GM23338 (cell line): ENCODE measurements at regions not wholly inside any gene's neighbourhood (a gene's known extent, or its start where the extent isn't known, plus 50 kb on each side); places are given as distances from the start of the nearest gene placed in this dataset.

Experiments used
- ATAC-seq: fragments of 200-7000 bp; cut with Tn5 transposase; 3 replicates; pipeline ENCODE4 v1.9.1; 2020
- DNase-seq: peaks from one replicate; pipeline ENCODE4 v3.0.0-alpha.2; 2015; ENCODE audit warnings: low spot score
- H2AFZ ChIP-seq: fragments of 200-600 bp; sonication (generic); 2 replicates; pipeline ENCODE4 v1.8.0; 2016; ENCODE audit warnings: antibody characterized with exemption, mild to moderate bottlenecking, moderate library complexity
- H3F3A ChIP-seq: fragments of 200-600 bp; sonication (generic); replicated peaks from 2 replicates; pipeline ENCODE4 v1.8.0; 2017; ENCODE audit warnings: antibody characterized with exemption, mixed run types, low read depth
- H3K27ac ChIP-seq: fragments of 200-600 bp; sonication (generic); 2 replicates; pipeline ENCODE4 v1.6.1; 2016; ENCODE audit warnings: low read depth
- H3K27me3 ChIP-seq: fragments of 200-600 bp; sonication (generic); 2 replicates; pipeline ENCODE4 v1.8.0; 2016; ENCODE audit warnings: mild to moderate bottlenecking, mixed run types, moderate library complexity; ENCODE audit not compliant: insufficient read depth
- H3K36me3 ChIP-seq: fragments of 200-600 bp; sonication (generic); 2 replicates; pipeline ENCODE4 v1.8.0; 2016; ENCODE audit warnings: mild to moderate bottlenecking; ENCODE audit not compliant: insufficient read depth
- H3K4me1 ChIP-seq: fragments of 200-600 bp; sonication (generic); 2 replicates; pipeline ENCODE4 v1.8.0; 2016; ENCODE audit warnings: mild to moderate bottlenecking, moderate library complexity; ENCODE audit not compliant: insufficient read depth
- H3K4me2 ChIP-seq: fragments of 200-600 bp; sonication (generic); 2 replicates; pipeline ENCODE4 v1.7.1; 2017; ENCODE audit warnings: mixed run types
- H3K4me3 ChIP-seq: fragments of 200-600 bp; sonication (generic); 2 replicates; pipeline ENCODE4 v1.6.1; 2016; ENCODE audit warnings: mixed run types
- H3K79me2 ChIP-seq: fragments of 200-600 bp; sonication (generic); replicated peaks from 2 replicates; pipeline ENCODE4 v1.8.0; 2017; ENCODE audit warnings: mild to moderate bottlenecking; ENCODE audit not compliant: insufficient read depth
- H3K9me2 ChIP-seq: fragments of 200-600 bp; sonication (generic); 2 replicates; pipeline ENCODE4 v1.8.0; 2017; ENCODE audit not compliant: insufficient read depth
- H4K20me1 ChIP-seq: fragments of 200-600 bp; sonication (generic); replicated peaks from 2 replicates; pipeline ENCODE4 v1.8.0; 2017; ENCODE audit warnings: mild to moderate bottlenecking; ENCODE audit not compliant: insufficient read depth
- H3K27ac Mint-ChIP-seq: 2 replicates; pipeline ENCODE4 v1.8.0; 2020; ENCODE audit warnings: inconsistent platforms, mild to moderate bottlenecking, moderate library complexity, mixed read lengths
- H3K27me3 Mint-ChIP-seq: 3 replicates; pipeline ENCODE4 v1.8.0; 2022; ENCODE audit warnings: low read depth, mild to moderate bottlenecking, moderate library complexity, mixed read lengths, inconsistent platforms; ENCODE audit not compliant: insufficient read depth, poor library complexity
- H3K36me3 Mint-ChIP-seq: 3 replicates; pipeline ENCODE4 v1.8.0; 2021; ENCODE audit warnings: low read depth, mild to moderate bottlenecking, inconsistent platforms, moderate library complexity, mixed read lengths
- H3K4me1 Mint-ChIP-seq: 3 replicates; pipeline ENCODE4 v1.8.0; 2020; ENCODE audit warnings: mild to moderate bottlenecking, inconsistent platforms, mixed read lengths
- H3K4me3 Mint-ChIP-seq: 3 replicates; pipeline ENCODE4 v1.8.0; 2021; ENCODE audit warnings: moderate library complexity, mild to moderate bottlenecking, inconsistent platforms, mixed read lengths
- H3K9me3 Mint-ChIP-seq: 3 replicates; pipeline ENCODE4 v1.8.0; 2020; ENCODE audit warnings: moderate library complexity, mild to moderate bottlenecking, inconsistent platforms, mixed read lengths
- CREB1 ChIP-seq: fragments of 250-450 bp; sonication (Bioruptor Pico); IDR thresholded peaks from 2 replicates; pipeline ENCODE4 v1.5.0; 2020; ENCODE audit warnings: low read depth, mild to moderate bottlenecking, moderate library complexity
- CTCF ChIP-seq, 2 experiments: fragments of 200-600 bp in 1 of 2; sonication (generic) in 1 of 2; conservative IDR thresholded peaks; 2 replicates each; pipeline versions ENCODE4 v1.5.1 to v1.6.1; 2016 to 2017; ENCODE audit warnings: antibody characterized with exemption in 2 of 2, low read depth in 2 of 2, mild to moderate bottlenecking in 2 of 2, moderate library complexity in 1 of 2
- EZH2phosphoT487 ChIP-seq: fragments of 200-600 bp; sonication (generic); IDR thresholded peaks from one replicate; pipeline ENCODE4 v1.8.1; 2018; ENCODE audit warnings: antibody characterized with exemption; ENCODE audit not compliant: unreplicated experiment
- JUNB ChIP-seq: IDR thresholded peaks from one replicate; pipeline ENCODE4 v1.6.1; 2016; ENCODE audit warnings: antibody characterized with exemption; ENCODE audit not compliant: unreplicated experiment
- NANOG ChIP-seq: IDR thresholded peaks from 2 replicates; pipeline ENCODE4 v1.6.1; 2016; ENCODE audit warnings: antibody characterized with exemption, borderline replicate concordance
- ZNF114 ChIP-seq: fragments of 250-450 bp; sonication (Bioruptor Pico); IDR thresholded peaks from 2 replicates; pipeline ENCODE4 v1.5.0; 2020; ENCODE audit warnings: mild to moderate bottlenecking, moderate library complexity
- TF ChIP-seq, protein P1 (sequence below): fragments of 250-450 bp; sonication (Bioruptor Pico); IDR thresholded peaks from 2 replicates; pipeline ENCODE4 v1.5.0; 2020; ENCODE audit warnings: mild to moderate bottlenecking, moderate library complexity
- TF ChIP-seq, protein P2 (sequence below): IDR thresholded peaks from 2 replicates; pipeline ENCODE4 v1.6.1; 2016; ENCODE audit warnings: antibody characterized with exemption

DNA sequence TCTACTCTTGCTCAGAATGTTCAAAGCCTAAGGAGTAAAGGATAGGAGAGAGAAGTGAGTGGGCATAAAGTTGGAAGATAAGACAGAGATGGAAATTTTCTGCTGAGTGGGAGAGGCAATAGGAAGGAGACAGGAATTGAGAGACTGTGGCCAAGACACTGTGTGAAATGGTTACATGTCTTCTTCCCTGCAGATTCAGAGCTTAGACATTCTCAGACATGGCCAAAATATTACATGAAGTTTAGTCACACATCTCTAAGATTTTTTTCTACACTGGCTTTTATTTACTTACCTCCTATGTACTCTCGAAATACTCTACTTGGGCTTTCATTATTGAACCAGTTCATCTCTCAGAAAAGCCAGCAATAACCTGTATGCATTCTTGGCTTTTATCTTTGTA lies 363.0 kb upstream of the FANCL start:
- H3K36me3 ChIP-seq, result no peaks in the 10 kb centered on the region
- H3K4me1 ChIP-seq, result no peaks in the 10 kb centered on the region; the same call in 1 of the 2 replicates
- peaks cover 8% of the 10 kb centered on the region for H3K4me1 Mint-ChIP-seq
- no peak overlapping the region for H3K4me3 ChIP-seq
- no peaks in the 10 kb centered on the region for H4K20me1 ChIP-seq
- no peak overlapping the region for H3K4me3 Mint-ChIP-seq
- no peak for ATAC-seq
- no peaks in the 10 kb centered on the region for H3K9me3 Mint-ChIP-seq
- H2AFZ ChIP-seq, result no peak overlapping the region
- H3K79me2 ChIP-seq, result no peaks in the 10 kb centered on the region
- no peak overlapping the region for H3K27ac ChIP-seq
- H3K4me2 ChIP-seq, result no peak overlapping the region
- TF ChIP-seq ZNF114, result no peak
- TF ChIP-seq CREB1, result no peak
- TF ChIP-seq, protein P1, sequence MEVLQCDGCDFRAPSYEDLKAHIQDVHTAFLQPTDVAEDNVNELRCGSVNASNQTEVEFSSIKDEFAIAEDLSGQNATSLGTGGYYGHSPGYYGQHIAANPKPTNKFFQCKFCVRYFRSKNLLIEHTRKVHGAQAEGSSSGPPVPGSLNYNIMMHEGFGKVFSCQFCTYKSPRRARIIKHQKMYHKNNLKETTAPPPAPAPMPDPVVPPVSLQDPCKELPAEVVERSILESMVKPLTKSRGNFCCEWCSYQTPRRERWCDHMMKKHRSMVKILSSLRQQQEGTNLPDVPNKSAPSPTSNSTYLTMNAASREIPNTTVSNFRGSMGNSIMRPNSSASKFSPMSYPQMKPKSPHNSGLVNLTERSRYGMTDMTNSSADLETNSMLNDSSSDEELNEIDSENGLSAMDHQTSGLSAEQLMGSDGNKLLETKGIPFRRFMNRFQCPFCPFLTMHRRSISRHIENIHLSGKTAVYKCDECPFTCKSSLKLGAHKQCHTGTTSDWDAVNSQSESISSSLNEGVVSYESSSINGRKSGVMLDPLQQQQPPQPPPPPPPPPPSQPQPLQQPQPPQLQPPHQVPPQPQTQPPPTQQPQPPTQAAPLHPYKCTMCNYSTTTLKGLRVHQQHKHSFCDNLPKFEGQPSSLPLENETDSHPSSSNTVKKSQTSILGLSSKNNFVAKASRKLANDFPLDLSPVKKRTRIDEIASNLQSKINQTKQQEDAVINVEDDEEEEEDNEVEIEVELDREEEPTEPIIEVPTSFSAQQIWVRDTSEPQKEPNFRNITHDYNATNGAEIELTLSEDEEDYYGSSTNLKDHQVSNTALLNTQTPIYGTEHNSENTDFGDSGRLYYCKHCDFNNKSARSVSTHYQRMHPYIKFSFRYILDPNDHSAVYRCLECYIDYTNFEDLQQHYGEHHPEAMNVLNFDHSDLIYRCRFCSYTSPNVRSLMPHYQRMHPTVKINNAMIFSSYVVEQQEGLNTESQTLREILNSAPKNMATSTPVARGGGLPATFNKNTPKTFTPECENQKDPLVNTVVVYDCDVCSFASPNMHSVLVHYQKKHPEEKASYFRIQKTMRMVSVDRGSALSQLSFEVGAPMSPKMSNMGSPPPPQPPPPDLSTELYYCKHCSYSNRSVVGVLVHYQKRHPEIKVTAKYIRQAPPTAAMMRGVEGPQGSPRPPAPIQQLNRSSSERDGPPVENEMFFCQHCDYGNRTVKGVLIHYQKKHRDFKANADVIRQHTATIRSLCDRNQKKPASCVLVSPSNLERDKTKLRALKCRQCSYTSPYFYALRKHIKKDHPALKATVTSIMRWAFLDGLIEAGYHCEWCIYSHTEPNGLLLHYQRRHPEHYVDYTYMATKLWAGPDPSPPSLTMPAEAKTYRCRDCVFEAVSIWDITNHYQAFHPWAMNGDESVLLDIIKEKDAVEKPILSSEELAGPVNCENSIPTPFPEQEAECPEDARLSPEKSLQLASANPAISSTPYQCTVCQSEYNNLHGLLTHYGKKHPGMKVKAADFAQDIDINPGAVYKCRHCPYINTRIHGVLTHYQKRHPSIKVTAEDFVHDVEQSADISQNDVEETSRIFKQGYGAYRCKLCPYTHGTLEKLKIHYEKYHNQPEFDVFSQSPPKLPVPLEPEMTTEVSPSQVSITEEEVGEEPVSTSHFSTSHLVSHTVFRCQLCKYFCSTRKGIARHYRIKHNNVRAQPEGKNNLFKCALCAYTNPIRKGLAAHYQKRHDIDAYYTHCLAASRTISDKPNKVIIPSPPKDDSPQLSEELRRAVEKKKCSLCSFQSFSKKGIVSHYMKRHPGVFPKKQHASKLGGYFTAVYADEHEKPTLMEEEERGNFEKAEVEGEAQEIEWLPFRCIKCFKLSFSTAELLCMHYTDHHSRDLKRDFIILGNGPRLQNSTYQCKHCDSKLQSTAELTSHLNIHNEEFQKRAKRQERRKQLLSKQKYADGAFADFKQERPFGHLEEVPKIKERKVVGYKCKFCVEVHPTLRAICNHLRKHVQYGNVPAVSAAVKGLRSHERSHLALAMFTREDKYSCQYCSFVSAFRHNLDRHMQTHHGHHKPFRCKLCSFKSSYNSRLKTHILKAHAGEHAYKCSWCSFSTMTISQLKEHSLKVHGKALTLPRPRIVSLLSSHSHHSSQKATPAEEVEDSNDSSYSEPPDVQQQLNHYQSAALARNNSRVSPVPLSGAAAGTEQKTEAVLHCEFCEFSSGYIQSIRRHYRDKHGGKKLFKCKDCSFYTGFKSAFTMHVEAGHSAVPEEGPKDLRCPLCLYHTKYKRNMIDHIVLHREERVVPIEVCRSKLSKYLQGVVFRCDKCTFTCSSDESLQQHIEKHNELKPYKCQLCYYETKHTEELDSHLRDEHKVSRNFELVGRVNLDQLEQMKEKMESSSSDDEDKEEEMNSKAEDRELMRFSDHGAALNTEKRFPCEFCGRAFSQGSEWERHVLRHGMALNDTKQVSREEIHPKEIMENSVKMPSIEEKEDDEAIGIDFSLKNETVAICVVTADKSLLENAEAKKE (CRISPR knock-in tag), result no peak
- no peak for TF ChIP-seq CTCF (conservative IDR thresholded peaks at IDR 0.05; ENCODE audit: low read depth in 2 of 2)
- TF ChIP-seq, protein P2, sequence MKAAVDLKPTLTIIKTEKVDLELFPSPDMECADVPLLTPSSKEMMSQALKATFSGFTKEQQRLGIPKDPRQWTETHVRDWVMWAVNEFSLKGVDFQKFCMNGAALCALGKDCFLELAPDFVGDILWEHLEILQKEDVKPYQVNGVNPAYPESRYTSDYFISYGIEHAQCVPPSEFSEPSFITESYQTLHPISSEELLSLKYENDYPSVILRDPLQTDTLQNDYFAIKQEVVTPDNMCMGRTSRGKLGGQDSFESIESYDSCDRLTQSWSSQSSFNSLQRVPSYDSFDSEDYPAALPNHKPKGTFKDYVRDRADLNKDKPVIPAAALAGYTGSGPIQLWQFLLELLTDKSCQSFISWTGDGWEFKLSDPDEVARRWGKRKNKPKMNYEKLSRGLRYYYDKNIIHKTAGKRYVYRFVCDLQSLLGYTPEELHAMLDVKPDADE, result no peak
- TF ChIP-seq EZH2phosphoT487, result no peak
- no peak for TF ChIP-seq JUNB
- no peak for TF ChIP-seq NANOG
- H3K27me3 ChIP-seq, result no peaks in the 10 kb centered on the region
- no peak for DNase-seq
- H3K27ac Mint-ChIP-seq, result no peak overlapping the region
- H3K27me3 Mint-ChIP-seq, result peaks cover 1% of the 10 kb centered on the region
- peaks cover 5% of the 10 kb centered on the region for H3K9me2 ChIP-seq
- H3F3A ChIP-seq, result no peaks in the 10 kb centered on the region
- no peaks in the 10 kb centered on the region for H3K36me3 Mint-ChIP-seq
